ENCODE measurements at regions not wholly inside any gene's neighbourhood (a gene's known extent, or its start where the extent isn't known, plus 50 kb on each side); places are given as distances from the start of the nearest gene placed in this dataset.

DNA sequence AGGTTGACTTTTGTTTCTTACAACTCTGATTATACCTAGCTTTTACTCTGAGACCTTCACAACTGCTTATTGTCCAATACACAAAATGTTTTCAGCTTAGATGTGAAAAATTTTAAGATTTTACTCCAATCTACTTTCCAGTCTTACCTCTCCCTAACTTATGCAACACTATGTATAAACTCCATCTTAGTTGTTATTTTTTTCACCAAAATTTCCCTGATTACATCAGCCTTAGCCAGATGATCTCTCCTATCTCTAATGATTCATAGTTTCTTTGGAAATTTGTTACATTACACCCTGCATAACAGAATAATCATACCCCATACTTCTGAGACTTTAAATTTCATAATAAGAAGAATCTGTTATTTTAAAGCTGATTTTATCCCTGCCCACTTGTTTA, 621.0 kb upstream of the ANO3 start:
- dilution Hi-C loops (cut with MboI; ENCODE audit: extremely low pct_ligation_motif_present, low sequenced_read_pairs): no loop called here
- FAIRE-seq (no peak), DNase-seq (ENCODE audit: low read depth, low spot score) (no peak)
- no peaks in the 10 kb centered on the region for H3K9me3 ChIP-seq (ENCODE audit: control insufficient read depth, low read depth, low read length)
- H3K9me1 ChIP-seq (ENCODE audit: control insufficient read depth, extremely low read depth, insufficient read depth, low read length): no peaks in the 10 kb centered on the region
- TF ChIP-seq EZH2 (IDR thresholded peaks at IDR 0.05; ENCODE audit: low read length): no peak
- TF ChIP-seq, protein P1, sequence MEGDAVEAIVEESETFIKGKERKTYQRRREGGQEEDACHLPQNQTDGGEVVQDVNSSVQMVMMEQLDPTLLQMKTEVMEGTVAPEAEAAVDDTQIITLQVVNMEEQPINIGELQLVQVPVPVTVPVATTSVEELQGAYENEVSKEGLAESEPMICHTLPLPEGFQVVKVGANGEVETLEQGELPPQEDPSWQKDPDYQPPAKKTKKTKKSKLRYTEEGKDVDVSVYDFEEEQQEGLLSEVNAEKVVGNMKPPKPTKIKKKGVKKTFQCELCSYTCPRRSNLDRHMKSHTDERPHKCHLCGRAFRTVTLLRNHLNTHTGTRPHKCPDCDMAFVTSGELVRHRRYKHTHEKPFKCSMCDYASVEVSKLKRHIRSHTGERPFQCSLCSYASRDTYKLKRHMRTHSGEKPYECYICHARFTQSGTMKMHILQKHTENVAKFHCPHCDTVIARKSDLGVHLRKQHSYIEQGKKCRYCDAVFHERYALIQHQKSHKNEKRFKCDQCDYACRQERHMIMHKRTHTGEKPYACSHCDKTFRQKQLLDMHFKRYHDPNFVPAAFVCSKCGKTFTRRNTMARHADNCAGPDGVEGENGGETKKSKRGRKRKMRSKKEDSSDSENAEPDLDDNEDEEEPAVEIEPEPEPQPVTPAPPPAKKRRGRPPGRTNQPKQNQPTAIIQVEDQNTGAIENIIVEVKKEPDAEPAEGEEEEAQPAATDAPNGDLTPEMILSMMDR (optimal IDR thresholded peaks at IDR 0.05 in 1 of 3, IDR thresholded peaks at IDR 0.05 in 1 of 3, conservative IDR thresholded peaks at IDR 0.05 in 1 of 3; ENCODE audit: extremely low read depth in 1 of 3, insufficient read depth in 2 of 3, low read length in 3 of 3): no peak
- H3K9ac ChIP-seq (ENCODE audit: control insufficient read depth, extremely low read depth, insufficient read depth, low read length): no peak overlapping the region
- no peaks in the 10 kb centered on the region for H3K79me2 ChIP-seq (ENCODE audit: control insufficient read depth, insufficient read depth, low read length)
- no peak overlapping the region for H3K27ac ChIP-seq (ENCODE audit: control insufficient read depth, insufficient read depth, low read length)
- no peaks in the 10 kb centered on the region for H3K36me3 ChIP-seq (ENCODE audit: control insufficient read depth in 2 of 2, extremely low read depth in 1 of 2, insufficient read depth in 2 of 2, low read length in 2 of 2)
- H3K27me3 ChIP-seq (ENCODE audit: control insufficient read depth, extremely low read depth, insufficient read depth, low read length): no peaks in the 10 kb centered on the region
- no peaks in the 10 kb centered on the region for H4K20me1 ChIP-seq (ENCODE audit: control insufficient read depth, extremely low read depth, insufficient read depth, low read length)
- no peaks in the 10 kb centered on the region for H3K4me1 ChIP-seq (ENCODE audit: control insufficient read depth, extremely low read depth, insufficient read depth, low read length)
- H3K4me3 ChIP-seq (ENCODE audit: control insufficient read depth in 2 of 3, extremely low read depth in 1 of 3, insufficient read depth in 2 of 3, low read depth in 1 of 3, low read length in 3 of 3): no peak overlapping the region
- no peak overlapping the region for H2AFZ ChIP-seq (ENCODE audit: control insufficient read depth, low read length)
- H3K4me2 ChIP-seq (ENCODE audit: control insufficient read depth, extremely low read depth, insufficient read depth, low read depth, low read length): no peak overlapping the region

DNA sequence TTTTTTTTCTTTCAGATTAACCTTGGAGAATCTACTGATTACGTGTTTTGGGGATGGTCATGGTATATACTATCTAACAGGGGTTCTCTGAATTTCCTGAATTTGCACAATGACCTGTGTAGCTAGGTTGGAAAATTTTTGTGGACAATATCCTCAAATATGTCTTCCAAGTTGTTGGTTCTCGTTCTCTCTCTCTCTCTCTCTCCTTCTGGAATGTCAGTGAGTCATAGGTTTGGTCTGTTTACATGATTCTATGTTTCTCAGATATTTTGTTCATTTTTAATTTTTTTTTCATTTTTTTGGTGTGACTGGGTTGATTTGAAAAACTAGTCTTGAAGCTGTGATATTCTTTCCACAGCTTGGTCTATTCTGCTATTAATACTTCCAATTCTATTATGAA, 604.0 kb upstream of the ANO3 start:
- TF ChIP-seq, protein P1 (optimal IDR thresholded peaks at IDR 0.05 in 1 of 3, IDR thresholded peaks at IDR 0.05 in 1 of 3, conservative IDR thresholded peaks at IDR 0.05 in 1 of 3; ENCODE audit: extremely low read depth in 1 of 3, insufficient read depth in 2 of 3, low read length in 3 of 3): no peak
- TF ChIP-seq EZH2 (IDR thresholded peaks at IDR 0.05; ENCODE audit: low read length): no peak
- H3K9me1 ChIP-seq (ENCODE audit: control insufficient read depth, extremely low read depth, insufficient read depth, low read length): no peaks in the 10 kb centered on the region
- no peaks in the 10 kb centered on the region for H3K27me3 ChIP-seq (ENCODE audit: control insufficient read depth, extremely low read depth, insufficient read depth, low read length)
- no peaks in the 10 kb centered on the region for H3K36me3 ChIP-seq (ENCODE audit: control insufficient read depth in 2 of 2, extremely low read depth in 1 of 2, insufficient read depth in 2 of 2, low read length in 2 of 2)
- no peaks in the 10 kb centered on the region for H4K20me1 ChIP-seq (ENCODE audit: control insufficient read depth, extremely low read depth, insufficient read depth, low read length)
- H3K4me2 ChIP-seq (ENCODE audit: control insufficient read depth, extremely low read depth, insufficient read depth, low read depth, low read length): no peak overlapping the region
- H3K4me1 ChIP-seq (ENCODE audit: control insufficient read depth, extremely low read depth, insufficient read depth, low read length): no peaks in the 10 kb centered on the region
- no peak overlapping the region for H3K27ac ChIP-seq (ENCODE audit: control insufficient read depth, insufficient read depth, low read length)
- no peak for FAIRE-seq
- H3K9ac ChIP-seq (ENCODE audit: control insufficient read depth, extremely low read depth, insufficient read depth, low read length): no peak overlapping the region
- dilution Hi-C loops (cut with MboI; ENCODE audit: extremely low pct_ligation_motif_present, low sequenced_read_pairs): no loop called here
- DNase-seq (ENCODE audit: low read depth, low spot score): no peak
- H3K79me2 ChIP-seq (ENCODE audit: control insufficient read depth, insufficient read depth, low read length): no peaks in the 10 kb centered on the region
- no peaks in the 10 kb centered on the region for H3K9me3 ChIP-seq (ENCODE audit: control insufficient read depth, low read depth, low read length)
- H2AFZ ChIP-seq (ENCODE audit: control insufficient read depth, low read length): no peak overlapping the region
- H3K4me3 ChIP-seq (ENCODE audit: control insufficient read depth in 2 of 3, extremely low read depth in 1 of 3, insufficient read depth in 2 of 3, low read depth in 1 of 3, low read length in 3 of 3): no peak overlapping the region

Measured in keratinocyte (primary cell).